SKM-1 (cell line): ENCODE measurements at regions not wholly inside any gene's neighbourhood (a gene's known extent, or its start where the extent isn't known, plus 50 kb on each side); places are given as distances from the start of the nearest gene placed in this dataset.

Experiments used
- DNase-seq: peaks from one replicate; lab custom pipeline; 2025; ENCODE audit not compliant: unreplicated experiment; lab: John Stamatoyannopoulos, UW

- no peak for DNase-seq
Observed at GRCh38 chr2:51620796-51621195, 588.9 kb upstream of the NRXN1 start.

- no peak for DNase-seq
Observed at GRCh38 chr2:51619961-51620360, 588.0 kb upstream of the NRXN1 start.

- no peak for DNase-seq
Observed at GRCh38 chr2:51612387-51612786, 580.5 kb upstream of the NRXN1 start.

GRCh38 chr2:51601706-51602105, 569.8 kb upstream of the NRXN1 start:
- no peak for DNase-seq

- no peak for DNase-seq
Observed at GRCh38 chr2:51597086-51597485, 565.2 kb upstream of the NRXN1 start.

- DNase-seq = no peak
Observed at GRCh38 chr2:51595836-51596235, 563.9 kb upstream of the NRXN1 start.

- DNase-seq = no peak
Observed at GRCh38 chr2:51581636-51582267, 549.8 kb upstream of the NRXN1 start.

- DNase-seq = no peak
Observed at GRCh38 chr2:51579412-51579811, 547.5 kb upstream of the NRXN1 start.

- no peak for DNase-seq
Observed at GRCh38 chr2:51575181-51575580, 543.2 kb upstream of the NRXN1 start.

- no peak for DNase-seq
Observed at GRCh38 chr2:51559026-51559425, 527.1 kb upstream of the NRXN1 start.

- DNase-seq = no peak
Observed at GRCh38 chr2:51553476-51553875, 521.5 kb upstream of the NRXN1 start.

GRCh38 chr2:51535763-51536162, 503.8 kb upstream of the NRXN1 start:
- no peak for DNase-seq

- DNase-seq = no peak
Observed at GRCh38 chr2:51534166-51534565, 502.2 kb upstream of the NRXN1 start.

- no peak for DNase-seq
Observed at GRCh38 chr2:51528156-51528555, 496.2 kb upstream of the NRXN1 start.

- no peak for DNase-seq
Observed at GRCh38 chr2:51526766-51527165, 494.8 kb upstream of the NRXN1 start.

GRCh38 chr2:51516667-51517066, 484.7 kb upstream of the NRXN1 start:
- no peak for DNase-seq

- DNase-seq = peak; percentile 47
Observed at GRCh38 chr2:51511002-51511401, 479.1 kb upstream of the NRXN1 start.

- peak; percentile 45 for DNase-seq
Observed at GRCh38 chr2:51510303-51510702, 478.4 kb upstream of the NRXN1 start.

GRCh38 chr2:51505533-51505932, 473.6 kb upstream of the NRXN1 start:
- DNase-seq = no peak

- DNase-seq = no peak
Observed at GRCh38 chr2:51490576-51491234, 458.8 kb upstream of the NRXN1 start.

- DNase-seq = no peak
Observed at GRCh38 chr2:51484605-51485004, 452.7 kb upstream of the NRXN1 start.

- DNase-seq = no peak
Observed at GRCh38 chr2:51483720-51484119, 451.8 kb upstream of the NRXN1 start.

- DNase-seq = no peak
Observed at GRCh38 chr2:51472783-51473182, 440.9 kb upstream of the NRXN1 start.
